ENCODE measurements at regions not wholly inside any gene's neighbourhood (a gene's known extent, or its start where the extent isn't known, plus 50 kb on each side); places are given as distances from the start of the nearest gene placed in this dataset.

GRCh38 chr3:102748646-102749045, 313.8 kb downstream of the ZPLD1 start:
- TF ChIP-seq RFX5 (IDR thresholded peaks at IDR 0.05) (no peak), CTCF (IDR thresholded peaks at IDR 0.05) (no peak), POLR2A (IDR thresholded peaks at IDR 0.05; ENCODE audit: low read length) (no peak), NR3C1 (IDR thresholded peaks at IDR 0.05) (no peak), MAFK (IDR thresholded peaks at IDR 0.05; ENCODE audit: partially characterized antibody) (no peak), REST (IDR thresholded peaks at IDR 0.05) (no peak)

Measured in A549 (cell line).